Left cardiac atrium (tissue), 4 donors: ENCODE measurements at regions not wholly inside any gene's neighbourhood (a gene's known extent, or its start where the extent isn't known, plus 50 kb on each side); places are given as distances from the start of the nearest gene placed in this dataset.

Experiments used
- ATAC-seq, 2 donors: fragments of 200-7000 bp; cut with Tn5 transposase; one replicate each; pipeline ENCODE4 v1.9.1; 2020; ENCODE audit warnings: mild to moderate bottlenecking in 2 of 2, moderate library complexity in 2 of 2
- DNase-seq: peaks from one replicate; pipeline ENCODE4 v3.0.0-alpha.2; 2020
- intact Hi-C, 2 donors: fragments of 100-400 bp; cut with DNase I; formaldehyde crosslinking; loops; one replicate each; pipeline versions ENCODE4 v1.14.1 to v1.15.1; 2022 to 2023
- donor health status: DM: no; HTN: yes; CAD: no.
- donor health status: DM: no; HTN: yes; CAD: no; lungs with severe emphysema.
- donor health status: DM: yes; HTN: yes; CAD: no.
- donor health status: Dilated cardiomyopathy.

DNA sequence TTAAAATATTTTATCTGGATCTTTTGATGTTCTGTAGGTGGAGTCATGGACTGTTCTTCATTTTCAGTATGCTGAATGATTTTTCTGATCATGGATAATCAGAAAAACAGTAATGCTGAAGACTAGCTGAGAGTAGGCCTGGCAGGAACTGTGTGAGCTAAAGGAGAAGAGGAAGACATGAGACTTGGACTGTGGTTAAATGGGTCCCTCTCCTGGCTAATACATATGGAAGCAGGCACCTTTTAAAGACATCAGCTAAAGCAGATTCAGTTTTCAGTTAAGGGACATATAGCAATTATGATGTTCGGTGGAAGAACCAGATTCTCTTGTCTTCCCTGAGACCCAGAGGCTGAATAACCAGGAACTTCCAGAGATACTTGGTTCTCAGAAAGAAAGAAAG lies 169.4 kb downstream of the OLFM4 start:
- intact Hi-C loops = no loop called here
- no peak for ATAC-seq
- DNase-seq = no peak

GRCh38 chr13:53198736-53199135 lies 170.1 kb downstream of the OLFM4 start:
- intact Hi-C loops = no loop called here
- DNase-seq = no peak
- ATAC-seq = no peak

GRCh38 chr13:53200075-53200474 lies 171.5 kb downstream of the OLFM4 start:
- DNase-seq (no peak), ATAC-seq (no peak)
- intact Hi-C loops = no loop called here

DNA sequence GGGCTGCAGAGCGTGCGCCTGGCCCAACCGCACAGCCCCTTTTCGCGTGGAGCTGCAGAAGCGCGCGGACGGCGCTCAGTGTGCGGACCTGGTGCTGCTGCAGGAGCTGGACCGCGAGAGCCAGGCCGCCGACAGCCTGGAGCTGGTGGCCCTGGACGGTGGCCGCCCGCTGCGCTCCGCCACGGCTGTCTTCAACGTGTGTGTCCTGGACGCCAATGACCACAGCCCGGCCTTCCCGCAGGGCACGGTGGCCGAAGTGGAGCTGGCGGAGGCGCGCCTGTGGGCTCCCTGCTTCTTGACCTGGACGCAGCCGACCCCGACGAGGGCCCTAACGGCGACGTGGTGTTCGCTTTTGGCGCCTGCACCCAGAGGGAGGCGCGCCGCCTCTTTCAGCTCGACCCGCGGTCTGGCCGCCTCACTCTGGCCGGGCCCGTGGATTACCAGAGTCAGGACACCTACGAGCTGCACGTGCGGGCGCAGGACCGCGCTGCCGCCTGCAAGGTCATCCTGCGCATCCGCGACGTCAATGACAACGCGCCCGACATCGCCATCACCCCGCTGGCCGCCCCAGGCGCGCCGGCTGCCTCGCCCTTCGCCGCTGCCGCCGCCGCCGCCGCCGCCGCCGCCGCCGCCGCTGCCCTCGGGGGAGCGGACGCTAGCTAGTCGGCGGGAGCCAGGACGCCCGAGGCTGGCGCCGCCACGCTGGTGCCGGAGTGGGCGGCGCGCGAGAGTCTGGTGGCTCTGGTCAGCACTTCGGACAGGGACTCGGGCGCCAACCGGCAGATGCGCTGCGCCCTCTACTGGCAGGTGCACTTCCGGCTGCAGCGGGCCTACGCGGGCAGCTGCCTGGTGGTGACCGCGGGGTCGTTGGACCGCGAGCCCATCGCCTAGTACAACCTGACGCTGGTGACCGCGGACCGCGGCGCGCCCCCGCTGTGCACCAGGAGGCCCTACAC lies 172.2 kb downstream of the OLFM4 start:
- DNase-seq = peak; percentile 41

DNA sequence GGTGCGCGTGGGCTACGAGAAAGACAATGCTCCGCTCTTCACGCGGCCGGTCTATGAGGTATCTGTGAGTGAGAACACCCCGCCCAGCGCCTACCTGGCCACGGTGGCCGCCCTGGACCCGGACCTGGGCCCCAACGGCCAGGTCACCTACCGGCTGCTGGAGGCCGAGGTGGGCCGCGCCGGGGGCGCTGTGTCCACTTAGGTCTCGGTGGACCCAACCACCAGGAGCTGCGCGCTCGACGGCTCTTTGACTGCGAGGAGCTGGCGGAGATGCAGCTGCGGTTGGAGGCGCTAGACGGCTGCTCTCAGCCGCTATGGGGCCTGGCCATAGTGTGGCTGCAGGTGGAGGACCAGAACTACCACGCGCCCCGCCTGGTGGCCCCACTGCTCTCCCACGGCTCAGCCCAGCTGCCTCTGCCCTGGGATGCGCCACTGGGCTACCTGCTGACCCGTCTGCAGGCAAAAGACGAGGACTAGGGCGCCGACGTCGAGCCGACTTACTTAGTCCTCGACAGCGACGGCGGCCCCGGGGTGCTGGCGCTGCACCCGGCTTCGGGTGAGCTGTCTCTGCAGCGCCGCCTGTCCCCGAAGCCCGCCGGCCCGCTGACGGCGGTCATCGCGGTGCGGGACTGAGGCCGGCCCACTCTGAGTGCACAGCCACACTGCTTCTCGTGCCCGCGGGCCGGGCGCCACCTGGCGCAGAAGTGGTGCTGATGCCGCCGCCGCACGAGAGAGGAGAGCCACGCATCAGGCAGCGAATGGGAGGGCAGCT lies 173.0 kb downstream of the OLFM4 start:
- intact Hi-C loops = no loop called here
- ATAC-seq (peak; percentile 66 to 73), DNase-seq (peak; percentile 25)

More for the DNA sequence above, 172.2 kb downstream of the OLFM4 start:
- ATAC-seq = peak; percentile 84 to 85
- intact Hi-C loops = no loop called here

DNA sequence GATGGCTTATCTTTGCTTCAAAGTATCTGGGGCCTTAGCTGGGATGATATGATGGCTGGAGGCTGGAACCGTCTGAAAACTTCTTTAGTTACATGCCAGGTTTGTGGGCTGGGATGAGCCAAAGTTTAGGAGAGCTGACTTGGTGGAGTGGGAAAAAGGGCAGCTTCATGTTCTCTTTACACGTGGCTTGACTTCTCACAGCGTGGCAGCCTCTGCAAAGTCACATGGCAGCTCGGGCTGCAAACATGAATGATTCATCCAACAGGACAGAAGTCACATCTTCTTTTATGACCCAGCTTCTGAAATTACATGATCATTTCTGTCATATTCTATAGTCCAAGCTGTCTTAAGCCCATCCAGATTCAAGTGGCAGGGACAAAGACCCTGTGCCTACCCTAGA lies 176.0 kb downstream of the OLFM4 start:
- intact Hi-C loops = no loop called here
- DNase-seq (no peak), ATAC-seq (no peak)

DNA sequence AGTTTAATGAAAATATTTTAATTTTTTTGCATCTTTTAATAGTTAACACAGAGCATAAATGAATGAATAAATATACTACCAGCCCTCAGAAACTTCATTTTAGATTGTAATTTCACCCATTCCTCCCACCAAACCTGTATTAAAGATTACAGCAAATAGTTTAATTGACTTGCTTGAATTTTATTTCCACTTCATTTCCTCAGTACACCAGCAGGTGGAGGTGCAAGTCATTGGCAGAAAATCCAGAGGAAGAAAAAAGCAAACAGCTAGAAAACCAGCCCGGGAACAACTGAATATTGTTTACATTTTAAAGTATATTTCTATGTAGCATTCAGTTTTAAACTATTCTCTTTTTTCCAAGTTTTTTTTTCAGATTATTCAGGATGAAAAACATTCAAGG lies 177.8 kb downstream of the OLFM4 start:
- intact Hi-C loops = no loop called here
- ATAC-seq (no peak), DNase-seq (no peak)

GRCh38 chr13:53207556-53207955 lies 178.9 kb downstream of the OLFM4 start:
- intact Hi-C loops = no loop called here
- ATAC-seq (no peak), DNase-seq (no peak)

DNA sequence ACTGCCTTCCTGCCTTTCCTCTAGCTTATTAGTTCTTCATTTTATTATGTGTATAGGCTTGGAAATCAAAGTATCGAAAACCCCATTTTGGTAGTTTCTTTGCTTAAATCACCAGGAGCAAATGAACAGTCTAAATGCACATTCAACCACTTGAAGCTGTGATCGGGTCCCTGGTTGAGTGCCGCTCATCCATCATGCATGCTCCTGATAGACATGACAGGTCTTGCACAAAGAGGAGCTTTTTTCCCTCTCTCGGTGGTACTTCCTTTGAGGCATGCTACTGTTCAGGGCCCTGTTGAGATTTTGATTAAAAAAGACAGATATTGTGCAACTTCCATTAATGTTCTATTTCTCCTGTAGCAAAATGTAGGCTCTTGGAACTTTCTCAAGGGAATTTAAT lies 185.8 kb downstream of the OLFM4 start:
- no peak for ATAC-seq
- intact Hi-C loops = no loop called here
- no peak for DNase-seq

DNA sequence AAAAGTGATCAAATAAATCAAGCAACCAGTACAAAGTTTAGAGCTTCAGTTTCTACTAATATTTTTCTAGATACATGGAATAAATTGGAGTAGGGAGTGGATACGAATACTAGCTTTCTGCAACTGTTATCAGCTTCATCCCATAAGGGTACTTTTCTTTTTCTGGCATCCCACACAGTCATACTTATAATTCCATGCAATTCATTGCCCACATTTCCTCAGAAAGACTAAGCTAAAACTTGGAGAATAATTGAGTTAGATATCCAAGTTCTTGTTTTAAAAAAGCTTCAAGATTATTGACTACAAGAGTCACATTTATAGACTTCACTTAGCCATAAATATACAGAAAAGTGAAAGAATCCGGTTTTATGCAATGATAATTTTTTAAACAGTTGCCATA lies 186.9 kb downstream of the OLFM4 start:
- intact Hi-C loops = no loop called here
- DNase-seq = no peak
- ATAC-seq = no peak

GRCh38 chr13:53216773-53217172 lies 188.2 kb downstream of the OLFM4 start:
- ATAC-seq (no peak), DNase-seq (no peak)
- intact Hi-C loops = no loop called here

GRCh38 chr13:53217194-53217593 lies 188.6 kb downstream of the OLFM4 start:
- intact Hi-C loops = no loop called here
- ATAC-seq (no peak), DNase-seq (no peak)

GRCh38 chr13:53220038-53220437 lies 191.4 kb downstream of the OLFM4 start:
- intact Hi-C loops = no loop called here
- ATAC-seq (no peak), DNase-seq (no peak)

DNA sequence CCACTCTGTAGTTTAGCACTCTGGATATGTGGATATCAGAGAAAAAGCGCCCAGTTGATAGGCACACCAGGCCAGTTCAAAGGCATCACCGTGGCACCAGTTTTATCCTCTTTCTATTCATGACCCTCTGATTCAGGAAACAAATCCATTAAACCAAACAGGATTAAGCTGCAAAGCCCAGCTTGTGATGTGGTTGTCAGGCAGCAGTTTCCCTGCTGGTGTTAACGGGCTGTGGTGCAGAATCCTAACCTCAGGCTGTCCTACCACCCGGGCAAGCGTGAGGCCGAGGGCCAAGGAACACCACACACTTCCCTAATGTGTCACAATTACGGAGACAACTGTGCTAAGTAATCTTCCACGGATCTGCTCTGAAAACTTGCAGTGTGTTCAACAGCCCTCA lies 209.1 kb downstream of the OLFM4 start:
- ATAC-seq = no peak

DNA sequence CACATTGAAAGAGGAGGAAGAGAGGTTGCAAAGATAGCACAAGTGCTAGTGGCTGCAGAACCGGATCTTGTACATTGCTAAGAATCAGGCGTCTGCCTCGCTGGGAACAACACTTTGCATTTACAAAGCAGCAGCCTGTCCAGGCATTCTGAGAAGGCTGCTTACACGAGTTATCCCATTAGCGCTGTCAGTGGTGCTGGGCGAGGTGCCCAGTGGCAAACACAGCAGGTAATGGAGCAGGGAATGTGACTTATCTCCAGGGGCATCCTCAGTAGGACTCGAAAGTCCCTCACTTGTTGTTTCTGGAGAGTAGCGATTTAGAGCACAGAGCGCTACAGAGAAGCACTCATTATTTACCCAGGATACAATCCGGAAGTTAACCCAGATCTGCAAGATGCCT lies 209.6 kb downstream of the OLFM4 start:
- intact Hi-C loops = no loop called here
- ATAC-seq = no peak

More for the DNA sequence above, 209.1 kb downstream of the OLFM4 start:
- intact Hi-C loops = no loop called here
- no peak for DNase-seq

GRCh38 chr13:53240401-53241025 lies 211.9 kb downstream of the OLFM4 start:
- intact Hi-C loops = no loop called here
- DNase-seq = no peak
- ATAC-seq = no peak

More for the DNA sequence above, 209.6 kb downstream of the OLFM4 start:
- DNase-seq = no peak

DNA sequence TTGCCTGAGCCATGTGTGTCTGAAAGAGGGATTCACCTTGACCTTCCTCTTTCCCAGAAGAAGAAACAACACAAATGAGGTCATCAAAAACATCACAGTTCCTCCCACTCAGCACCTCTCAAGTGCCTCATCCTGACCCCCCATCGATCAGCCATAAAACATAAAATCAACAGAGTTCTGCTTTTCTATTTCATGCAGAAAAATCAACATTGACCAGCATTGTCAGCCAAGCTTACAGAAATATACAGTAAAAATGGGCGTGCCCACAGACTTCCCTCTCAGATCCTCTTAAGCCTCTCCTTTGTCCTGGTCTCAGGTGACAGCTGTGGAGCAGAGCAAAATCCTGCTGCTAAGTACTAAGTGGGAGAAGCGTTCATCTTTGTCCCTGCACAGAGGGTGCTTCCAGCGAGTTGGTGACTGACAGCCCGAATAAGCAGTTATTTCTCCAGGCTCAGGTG lies 213.3 kb downstream of the OLFM4 start:
- DNase-seq = no peak

GRCh38 chr13:53249236-53249635 lies 220.6 kb downstream of the OLFM4 start:
- DNase-seq (no peak), ATAC-seq (no peak)
- intact Hi-C loops = no loop called here

More for the DNA sequence above, 213.3 kb downstream of the OLFM4 start:
- ATAC-seq = no peak
- intact Hi-C loops = no loop called here

GRCh38 chr13:53250272-53250875 lies 221.8 kb downstream of the OLFM4 start:
- DNase-seq (no peak), ATAC-seq (peak; percentile 72 to 74)
- intact Hi-C loops = no loop called here
